IPS-NIHi11 (cell line): ENCODE measurements at regions not wholly inside any gene's neighbourhood (a gene's known extent, or its start where the extent isn't known, plus 50 kb on each side); places are given as distances from the start of the nearest gene placed in this dataset.

Experiments
- DNase-seq: peaks from one replicate; pipeline ENCODE4 v3.0.0; 2012; ENCODE audit warnings: mixed read lengths, low spot score

GRCh38 chr10:130403153-130404075 is 267.2 kb downstream of the GLRX3 start:
- DNase-seq: no peak

GRCh38 chr10:130404476-130405055 is 268.4 kb downstream of the GLRX3 start:
- no peak for DNase-seq

- DNase-seq: no peak
These were observed 270.9 kb downstream of the GLRX3 start for GRCh38 chr10:130407052-130407451.

- no peak for DNase-seq
These were observed 273.1 kb downstream of the GLRX3 start for GRCh38 chr10:130409331-130409730.

- DNase-seq: no peak
These were observed 273.7 kb downstream of the GLRX3 start for GRCh38 chr10:130409931-130410330.

GRCh38 chr10:130411496-130412085 is 275.4 kb downstream of the GLRX3 start:
- no peak for DNase-seq

GRCh38 chr10:130412317-130412716 is 276.1 kb downstream of the GLRX3 start:
- DNase-seq: no peak

GRCh38 chr10:130416334-130417150 is 280.4 kb downstream of the GLRX3 start:
- no peak for DNase-seq

GRCh38 chr10:130418731-130419130 is 282.5 kb downstream of the GLRX3 start:
- no peak for DNase-seq

GRCh38 chr10:130421909-130422308 is 285.7 kb downstream of the GLRX3 start:
- no peak for DNase-seq

- no peak for DNase-seq
These were observed 286.5 kb downstream of the GLRX3 start for GRCh38 chr10:130422366-130423324.

- no peak for DNase-seq
These were observed 287.5 kb downstream of the GLRX3 start for GRCh38 chr10:130423455-130424305.

- no peak for DNase-seq
These were observed 288.2 kb downstream of the GLRX3 start for GRCh38 chr10:130424418-130424817.

- DNase-seq: no peak
These were observed 289.0 kb downstream of the GLRX3 start for GRCh38 chr10:130425169-130425568.

- no peak for DNase-seq
These were observed 289.8 kb downstream of the GLRX3 start for GRCh38 chr10:130425881-130426435.

GRCh38 chr10:130427216-130427722 is 291.1 kb downstream of the GLRX3 start:
- DNase-seq: no peak

GRCh38 chr10:130428936-130429335 is 292.7 kb downstream of the GLRX3 start:
- DNase-seq: no peak

- no peak for DNase-seq
These were observed 293.6 kb downstream of the GLRX3 start for GRCh38 chr10:130429809-130430208.

GRCh38 chr10:130430291-130430690 is 294.1 kb downstream of the GLRX3 start:
- DNase-seq: no peak
